ENCODE measurements at regions not wholly inside any gene's neighbourhood (a gene's known extent, or its start where the extent isn't known, plus 50 kb on each side); places are given as distances from the start of the nearest gene placed in this dataset.

DNA sequence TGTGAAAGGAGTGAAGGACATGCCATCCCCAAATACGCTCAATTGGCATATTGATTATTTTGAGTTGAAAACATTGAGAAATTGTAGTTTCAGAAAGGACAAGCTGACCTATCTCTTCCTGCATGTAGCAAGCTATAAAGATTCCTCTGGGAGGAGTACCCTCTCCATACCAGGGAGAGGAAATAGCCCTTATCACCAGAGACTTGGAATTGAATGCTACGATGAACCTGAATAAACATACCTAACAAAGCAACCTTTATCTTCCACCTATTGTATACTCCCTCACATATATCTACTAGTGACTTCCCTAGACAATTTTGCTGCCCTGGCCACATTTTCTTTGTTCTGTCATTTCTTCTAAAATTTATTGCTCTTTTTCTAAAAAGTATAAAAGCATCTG lies 150.2 kb upstream of the EEPD1 start:
- no peaks in the 10 kb centered on the region for H3K36me3 ChIP-seq (ENCODE audit: control insufficient read depth in 2 of 2, insufficient read depth in 2 of 2, low read length in 2 of 2)
- no peaks in the 10 kb centered on the region for H3K27me3 ChIP-seq (ENCODE audit: control insufficient read depth in 2 of 2, insufficient read depth in 2 of 2, low read length in 2 of 2)
- H3K9me3 ChIP-seq (ENCODE audit: control insufficient read depth in 2 of 2, low read length in 2 of 2): no peaks in the 10 kb centered on the region
- no peak overlapping the region for H3K9ac ChIP-seq (ENCODE audit: low read depth in 1 of 2, low read length in 2 of 2)
- no peak overlapping the region for H3K4me3 ChIP-seq (ENCODE audit: low read length in 2 of 2)
- H3K27ac ChIP-seq (ENCODE audit: low read depth in 2 of 2, low read length in 2 of 2): no peak overlapping the region
- no peaks in the 10 kb centered on the region for H3K4me1 ChIP-seq (ENCODE audit: control insufficient read depth in 2 of 2, insufficient read depth in 2 of 2, low read length in 2 of 2)

DNA sequence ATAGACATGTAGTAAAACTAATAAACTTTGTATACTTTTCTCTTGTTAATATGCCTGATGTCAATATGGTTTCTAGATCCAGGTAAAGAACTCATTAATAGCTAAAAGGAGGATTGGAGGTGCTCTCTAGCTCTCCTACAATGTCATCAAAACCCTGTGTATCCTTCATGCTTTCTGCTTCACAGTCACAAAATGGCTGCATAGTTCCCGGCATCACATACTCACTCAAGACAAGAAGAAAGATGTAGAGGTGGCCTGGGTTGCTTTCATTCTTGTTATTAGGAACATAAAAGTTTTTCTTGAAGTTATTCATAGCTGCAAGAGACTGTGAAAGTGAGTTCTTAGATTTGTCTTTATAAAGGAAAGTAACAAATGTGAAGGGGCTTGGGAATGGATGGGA lies 149.7 kb upstream of the EEPD1 start:
- no peak overlapping the region for H3K4me3 ChIP-seq (ENCODE audit: low read length in 2 of 2)
- H3K9me3 ChIP-seq (ENCODE audit: control insufficient read depth in 2 of 2, low read length in 2 of 2): no peaks in the 10 kb centered on the region

GRCh38 chr7:36005293-36005692 lies 147.8 kb upstream of the EEPD1 start:
- H3K27ac ChIP-seq (ENCODE audit: low read depth in 2 of 2, low read length in 2 of 2): no peak overlapping the region
- no peak overlapping the region for H3K9ac ChIP-seq (ENCODE audit: low read depth in 1 of 2, low read length in 2 of 2)

More for the DNA sequence above, 149.7 kb upstream of the EEPD1 start:
- Histone ChIP-seq H3K36me3 (ENCODE audit: control insufficient read depth in 2 of 2, insufficient read depth in 2 of 2, low read length in 2 of 2) (no peaks in the 10 kb centered on the region), H3K4me1 (ENCODE audit: control insufficient read depth in 2 of 2, insufficient read depth in 2 of 2, low read length in 2 of 2) (no peaks in the 10 kb centered on the region), H3K9ac (ENCODE audit: low read depth in 1 of 2, low read length in 2 of 2) (no peak overlapping the region), H3K27ac (ENCODE audit: low read depth in 2 of 2, low read length in 2 of 2) (no peak overlapping the region), H3K27me3 (ENCODE audit: control insufficient read depth in 2 of 2, insufficient read depth in 2 of 2, low read length in 2 of 2) (no peaks in the 10 kb centered on the region)

DNA sequence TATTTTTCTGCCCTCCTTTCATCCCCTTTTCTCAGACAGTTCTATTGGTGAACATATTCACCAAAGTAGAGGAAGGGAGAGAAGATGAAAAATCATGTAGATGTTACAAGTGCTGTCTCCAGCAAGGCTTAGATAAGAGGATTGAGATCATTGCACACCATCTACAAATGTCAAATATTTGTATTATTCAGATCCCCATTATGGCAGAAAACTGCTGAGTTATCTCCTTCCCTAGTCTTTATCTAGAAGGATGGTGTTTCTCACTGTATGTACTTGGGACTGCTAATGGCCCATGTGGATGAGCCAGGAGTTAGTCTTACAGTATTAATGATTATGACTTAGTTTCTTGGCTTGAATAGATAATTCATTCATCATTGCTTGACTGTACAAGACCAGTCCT lies 147.2 kb upstream of the EEPD1 start:
- H3K27me3 ChIP-seq (ENCODE audit: control insufficient read depth in 2 of 2, insufficient read depth in 2 of 2, low read length in 2 of 2): no peaks in the 10 kb centered on the region
- H3K4me1 ChIP-seq (ENCODE audit: control insufficient read depth in 2 of 2, insufficient read depth in 2 of 2, low read length in 2 of 2): no peaks in the 10 kb centered on the region
- H3K9ac ChIP-seq (ENCODE audit: low read depth in 1 of 2, low read length in 2 of 2): no peak overlapping the region
- no peak overlapping the region for H3K27ac ChIP-seq (ENCODE audit: low read depth in 2 of 2, low read length in 2 of 2)
- no peaks in the 10 kb centered on the region for H3K36me3 ChIP-seq (ENCODE audit: control insufficient read depth in 2 of 2, insufficient read depth in 2 of 2, low read length in 2 of 2)
- H3K4me3 ChIP-seq (ENCODE audit: low read length in 2 of 2): no peak overlapping the region
- H3K9me3 ChIP-seq (ENCODE audit: control insufficient read depth in 2 of 2, low read length in 2 of 2): no peaks in the 10 kb centered on the region

More at GRCh38 chr7:36005293-36005692, 147.8 kb upstream of the EEPD1 start:
- Histone ChIP-seq H3K4me1 (ENCODE audit: control insufficient read depth in 2 of 2, insufficient read depth in 2 of 2, low read length in 2 of 2) (no peaks in the 10 kb centered on the region), H3K9me3 (ENCODE audit: control insufficient read depth in 2 of 2, low read length in 2 of 2) (no peaks in the 10 kb centered on the region), H3K27me3 (ENCODE audit: control insufficient read depth in 2 of 2, insufficient read depth in 2 of 2, low read length in 2 of 2) (no peaks in the 10 kb centered on the region), H3K36me3 (ENCODE audit: control insufficient read depth in 2 of 2, insufficient read depth in 2 of 2, low read length in 2 of 2) (no peaks in the 10 kb centered on the region), H3K4me3 (ENCODE audit: low read length in 2 of 2) (no peak overlapping the region)

DNA sequence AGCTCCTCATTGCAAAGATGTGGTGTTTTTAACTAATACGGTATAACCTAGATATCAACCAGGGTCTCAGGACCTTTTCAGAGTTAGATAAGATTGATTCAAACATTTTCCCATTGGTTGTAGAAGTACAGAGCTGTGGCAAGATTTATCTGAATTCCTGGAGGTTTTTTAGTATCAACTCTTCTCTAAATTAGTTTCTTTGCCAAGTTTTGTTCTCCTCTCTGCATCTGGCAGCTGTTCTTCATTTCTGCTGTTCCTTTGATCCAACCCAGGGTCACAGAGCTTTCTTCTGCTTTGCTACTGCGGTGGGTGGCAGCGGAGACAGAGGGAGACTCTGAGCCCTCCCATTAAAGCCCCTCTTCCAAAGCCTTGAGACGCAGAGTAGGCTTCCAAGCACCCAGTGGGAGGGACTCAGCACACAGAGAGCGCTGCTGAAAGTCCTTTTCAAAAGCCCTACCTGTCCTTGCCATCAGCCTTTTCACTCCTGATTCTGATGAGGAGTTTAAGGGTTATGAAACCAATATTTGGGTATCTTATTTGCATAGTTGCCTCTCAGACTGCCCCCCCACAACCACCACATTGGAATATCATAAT lies 146.3 kb upstream of the EEPD1 start:
- H3K27me3 ChIP-seq (ENCODE audit: control insufficient read depth in 2 of 2, insufficient read depth in 2 of 2, low read length in 2 of 2): no peaks in the 10 kb centered on the region
- H3K9me3 ChIP-seq (ENCODE audit: control insufficient read depth in 2 of 2, low read length in 2 of 2): no peaks in the 10 kb centered on the region
- H3K36me3 ChIP-seq (ENCODE audit: control insufficient read depth in 2 of 2, insufficient read depth in 2 of 2, low read length in 2 of 2): no peaks in the 10 kb centered on the region
- no peak overlapping the region for H3K4me3 ChIP-seq (ENCODE audit: low read length in 2 of 2)
- no peaks in the 10 kb centered on the region for H3K4me1 ChIP-seq (ENCODE audit: control insufficient read depth in 2 of 2, insufficient read depth in 2 of 2, low read length in 2 of 2)
- no peak overlapping the region for H3K27ac ChIP-seq (ENCODE audit: low read depth in 2 of 2, low read length in 2 of 2)
- no peak overlapping the region for H3K9ac ChIP-seq (ENCODE audit: low read depth in 1 of 2, low read length in 2 of 2)

- Histone ChIP-seq H3K27ac (ENCODE audit: low read depth in 2 of 2, low read length in 2 of 2) (no peak overlapping the region), H3K4me3 (ENCODE audit: low read length in 2 of 2) (no peak overlapping the region), H3K36me3 (ENCODE audit: control insufficient read depth in 2 of 2, insufficient read depth in 2 of 2, low read length in 2 of 2) (no peaks in the 10 kb centered on the region), H3K9me3 (ENCODE audit: control insufficient read depth in 2 of 2, low read length in 2 of 2) (no peaks in the 10 kb centered on the region), H3K4me1 (ENCODE audit: control insufficient read depth in 2 of 2, insufficient read depth in 2 of 2, low read length in 2 of 2) (no peaks in the 10 kb centered on the region), H3K27me3 (ENCODE audit: control insufficient read depth in 2 of 2, insufficient read depth in 2 of 2, low read length in 2 of 2) (no peaks in the 10 kb centered on the region), H3K9ac (ENCODE audit: low read depth in 1 of 2, low read length in 2 of 2) (no peak overlapping the region)
Observed at GRCh38 chr7:36010656-36011587, 142.1 kb upstream of the EEPD1 start.

- no peaks in the 10 kb centered on the region for H3K36me3 ChIP-seq (ENCODE audit: control insufficient read depth in 2 of 2, insufficient read depth in 2 of 2, low read length in 2 of 2)
- H3K27ac ChIP-seq (ENCODE audit: low read depth in 2 of 2, low read length in 2 of 2): no peak overlapping the region
- H3K27me3 ChIP-seq (ENCODE audit: control insufficient read depth in 2 of 2, insufficient read depth in 2 of 2, low read length in 2 of 2): no peaks in the 10 kb centered on the region
- H3K4me3 ChIP-seq (ENCODE audit: low read length in 2 of 2): no peak overlapping the region
- no peak overlapping the region for H3K9ac ChIP-seq (ENCODE audit: low read depth in 1 of 2, low read length in 2 of 2)
- no peaks in the 10 kb centered on the region for H3K9me3 ChIP-seq (ENCODE audit: control insufficient read depth in 2 of 2, low read length in 2 of 2)
- H3K4me1 ChIP-seq (ENCODE audit: control insufficient read depth in 2 of 2, insufficient read depth in 2 of 2, low read length in 2 of 2): no peaks in the 10 kb centered on the region
Observed at GRCh38 chr7:36011588-36011965, 141.5 kb upstream of the EEPD1 start.

- Histone ChIP-seq H3K36me3 (ENCODE audit: control insufficient read depth in 2 of 2, insufficient read depth in 2 of 2, low read length in 2 of 2) (no peaks in the 10 kb centered on the region), H3K9me3 (ENCODE audit: control insufficient read depth in 2 of 2, low read length in 2 of 2) (no peaks in the 10 kb centered on the region), H3K27ac (ENCODE audit: low read depth in 2 of 2, low read length in 2 of 2) (no peak overlapping the region), H3K27me3 (ENCODE audit: control insufficient read depth in 2 of 2, insufficient read depth in 2 of 2, low read length in 2 of 2) (no peaks in the 10 kb centered on the region), H3K4me1 (ENCODE audit: control insufficient read depth in 2 of 2, insufficient read depth in 2 of 2, low read length in 2 of 2) (no peaks in the 10 kb centered on the region), H3K9ac (ENCODE audit: low read depth in 1 of 2, low read length in 2 of 2) (no peak overlapping the region), H3K4me3 (ENCODE audit: low read length in 2 of 2) (no peak overlapping the region)
Observed at GRCh38 chr7:36013246-36014014, 139.6 kb upstream of the EEPD1 start.

GRCh38 chr7:36014961-36015360 lies 138.1 kb upstream of the EEPD1 start:
- no peak overlapping the region for H3K4me3 ChIP-seq (ENCODE audit: low read length in 2 of 2)
- no peaks in the 10 kb centered on the region for H3K27me3 ChIP-seq (ENCODE audit: control insufficient read depth in 2 of 2, insufficient read depth in 2 of 2, low read length in 2 of 2)
- no peaks in the 10 kb centered on the region for H3K4me1 ChIP-seq (ENCODE audit: control insufficient read depth in 2 of 2, insufficient read depth in 2 of 2, low read length in 2 of 2)
- no peak overlapping the region for H3K9ac ChIP-seq (ENCODE audit: low read depth in 1 of 2, low read length in 2 of 2)
- H3K27ac ChIP-seq (ENCODE audit: low read depth in 2 of 2, low read length in 2 of 2): no peak overlapping the region
- H3K36me3 ChIP-seq (ENCODE audit: control insufficient read depth in 2 of 2, insufficient read depth in 2 of 2, low read length in 2 of 2): no peaks in the 10 kb centered on the region
- no peaks in the 10 kb centered on the region for H3K9me3 ChIP-seq (ENCODE audit: control insufficient read depth in 2 of 2, low read length in 2 of 2)

DNA sequence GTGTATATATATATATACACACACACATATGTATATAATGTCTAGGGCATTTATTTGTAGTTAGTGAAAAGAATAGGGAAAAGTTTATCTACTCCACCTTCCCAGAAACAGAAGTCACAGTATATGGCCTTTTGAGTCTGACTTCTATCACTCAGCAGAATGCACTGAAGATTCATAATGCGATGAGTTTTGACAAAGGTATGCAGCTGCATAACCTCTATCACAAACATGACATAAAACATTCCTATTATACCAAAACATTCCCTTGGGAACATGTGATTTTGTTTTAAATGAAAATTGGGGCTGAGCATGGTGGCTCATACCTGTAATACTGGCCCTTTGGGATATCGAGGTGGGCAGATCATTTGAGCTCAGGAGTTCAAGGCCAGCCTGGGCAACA lies 137.3 kb upstream of the EEPD1 start:
- H3K27ac ChIP-seq (ENCODE audit: low read depth in 2 of 2, low read length in 2 of 2): no peak overlapping the region
- no peaks in the 10 kb centered on the region for H3K36me3 ChIP-seq (ENCODE audit: control insufficient read depth in 2 of 2, insufficient read depth in 2 of 2, low read length in 2 of 2)
- no peaks in the 10 kb centered on the region for H3K4me1 ChIP-seq (ENCODE audit: control insufficient read depth in 2 of 2, insufficient read depth in 2 of 2, low read length in 2 of 2)
- H3K27me3 ChIP-seq (ENCODE audit: control insufficient read depth in 2 of 2, insufficient read depth in 2 of 2, low read length in 2 of 2): no peaks in the 10 kb centered on the region
- H3K4me3 ChIP-seq (ENCODE audit: low read length in 2 of 2): no peak overlapping the region
- H3K9ac ChIP-seq (ENCODE audit: low read depth in 1 of 2, low read length in 2 of 2): no peak overlapping the region
- no peaks in the 10 kb centered on the region for H3K9me3 ChIP-seq (ENCODE audit: control insufficient read depth in 2 of 2, low read length in 2 of 2)

All from mucosa of rectum (tissue), 2 donors.